GM19035 (cell line): ENCODE measurements at regions not wholly inside any gene's neighbourhood (a gene's known extent, or its start where the extent isn't known, plus 50 kb on each side); places are given as distances from the start of the nearest gene placed in this dataset.
"Not testable (repeated sequence)": the region's sequence is repeated elsewhere in the genome, so short reads cannot be mapped to it uniquely, and the experiment has no call there.

ENCODE experiments used
- ATAC-seq: cut with Tn5 transposase; IDR thresholded peaks from one replicate; pipeline ENCODE4 v1.9.1; 2021; ENCODE audit not compliant: unreplicated experiment

GRCh38 chr6:23826572-23826971 is 299.4 kb upstream of the NRSN1 start:
- no peak for ATAC-seq

DNA sequence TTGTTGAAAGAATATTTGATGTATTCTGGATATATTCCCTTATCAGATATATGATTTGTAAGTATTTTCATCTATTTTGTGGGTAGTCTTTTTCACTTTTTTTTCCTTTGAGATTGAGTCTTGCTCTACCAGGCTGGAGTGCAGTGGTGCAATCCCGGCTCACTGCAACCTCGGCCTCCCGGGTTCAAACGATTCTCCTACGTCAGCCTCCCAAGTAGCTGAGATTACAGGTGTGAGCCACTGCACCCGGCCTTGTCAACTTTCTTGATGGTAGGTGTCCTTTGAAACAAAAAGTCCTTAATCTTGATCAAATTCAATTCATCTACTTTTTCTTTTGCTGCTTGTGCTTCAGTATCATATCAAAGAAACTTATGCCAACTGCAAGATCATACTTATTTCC is 297.2 kb upstream of the NRSN1 start:
- ATAC-seq: no peak

GRCh38 chr6:23841116-23841515 is 284.9 kb upstream of the NRSN1 start:
- ATAC-seq: no peak

- no peak for ATAC-seq
These were observed 283.3 kb upstream of the NRSN1 start for GRCh38 chr6:23842760-23843159.

DNA sequence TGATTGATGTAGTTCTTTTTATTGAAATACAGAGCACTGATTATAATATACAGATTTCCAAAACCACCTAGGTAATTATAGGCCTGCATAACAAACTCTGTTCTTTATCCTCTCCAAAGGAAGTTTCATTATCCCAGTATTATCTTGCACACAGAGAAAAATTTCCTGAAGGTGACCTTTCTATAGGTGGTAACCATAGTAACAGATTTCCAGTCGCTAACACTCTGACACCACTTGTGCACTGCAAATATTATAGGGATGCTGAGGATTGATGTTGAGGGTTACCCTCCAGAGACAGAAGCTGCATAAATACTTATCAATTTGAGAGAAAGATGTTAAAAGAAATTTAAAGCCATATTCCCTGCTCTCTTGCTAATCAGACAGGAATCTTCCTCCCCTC is 274.5 kb upstream of the NRSN1 start:
- no peak for ATAC-seq

DNA sequence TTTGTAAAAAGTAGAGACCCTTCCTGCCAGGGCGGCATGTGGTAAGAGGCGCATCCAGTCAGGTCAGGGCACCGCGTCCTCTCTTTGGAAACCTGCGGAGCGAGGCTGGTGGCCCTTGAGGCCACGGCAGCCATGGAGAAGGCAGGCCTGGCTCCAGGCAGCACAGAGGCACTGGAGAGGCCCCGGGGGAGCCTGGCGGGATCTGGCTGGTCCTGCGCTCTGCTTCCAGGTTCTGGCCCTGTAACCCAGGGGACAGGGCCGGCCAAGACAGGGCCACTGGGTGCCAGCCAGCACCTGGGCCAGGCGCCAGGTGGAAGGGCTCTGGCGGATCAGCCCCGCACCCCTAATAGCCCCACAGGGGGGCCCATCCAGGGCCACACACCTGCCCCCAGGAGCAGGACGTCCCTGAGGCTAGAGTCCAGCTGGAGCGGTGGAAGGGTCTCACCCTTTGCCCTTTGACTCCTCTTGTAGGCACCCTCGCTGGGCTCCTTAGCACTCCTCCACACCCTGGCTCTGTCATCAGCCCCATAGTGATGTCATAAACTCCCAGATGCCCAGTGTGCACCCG is 272.4 kb upstream of the NRSN1 start:
- ATAC-seq: not testable (repeated sequence)

DNA sequence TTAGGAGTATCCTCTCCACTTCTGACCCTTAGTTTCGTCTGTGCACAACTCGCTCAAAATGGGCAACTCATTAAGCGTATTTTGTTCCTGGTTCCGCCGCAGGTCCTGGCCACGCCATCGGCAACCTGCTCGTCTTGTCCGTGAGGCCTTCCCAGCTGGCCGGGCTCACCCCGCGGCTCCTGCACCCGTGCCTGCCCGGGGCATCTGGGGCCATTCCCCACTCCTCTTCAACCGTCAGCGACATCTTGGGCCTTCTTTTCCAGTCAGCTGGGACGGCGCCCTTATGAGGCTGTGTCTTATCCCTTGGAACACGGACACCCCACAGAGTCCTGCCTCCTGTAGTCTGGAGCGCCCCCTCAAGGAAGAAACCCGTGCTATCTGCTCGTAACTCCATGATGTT is 271.9 kb upstream of the NRSN1 start:
- ATAC-seq: not testable (repeated sequence)

DNA sequence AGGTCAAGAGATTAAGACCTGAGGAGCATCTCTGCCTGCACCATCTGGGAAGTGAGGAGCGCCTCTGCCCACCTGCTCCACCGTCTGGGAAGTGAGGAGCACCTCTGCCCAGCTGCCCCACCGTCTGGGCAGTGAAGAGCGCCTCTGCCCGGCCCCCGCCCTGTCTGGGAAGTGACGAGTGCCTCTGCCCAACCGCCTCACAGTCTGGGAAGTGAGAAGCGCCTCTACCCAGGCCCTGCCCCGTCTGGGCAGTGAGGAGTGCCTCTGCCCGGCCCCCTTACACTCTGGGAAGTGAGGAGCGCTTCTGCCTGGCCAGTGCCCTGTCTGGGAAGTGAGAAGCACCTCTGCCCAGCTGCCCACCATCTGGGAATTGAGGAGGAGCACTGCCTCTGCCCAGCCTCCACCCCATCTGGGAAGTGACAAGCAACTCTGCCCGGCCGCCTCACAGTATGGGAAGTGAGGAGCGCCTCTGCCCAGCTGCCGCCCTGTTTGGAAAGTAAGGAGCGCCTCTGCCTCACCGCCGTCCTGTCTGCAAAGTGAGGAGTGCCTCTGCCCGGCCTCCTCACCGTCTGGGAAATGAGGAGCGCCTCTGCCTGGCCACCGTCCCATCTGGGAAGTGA is 270.4 kb upstream of the NRSN1 start:
- ATAC-seq: no peak

DNA sequence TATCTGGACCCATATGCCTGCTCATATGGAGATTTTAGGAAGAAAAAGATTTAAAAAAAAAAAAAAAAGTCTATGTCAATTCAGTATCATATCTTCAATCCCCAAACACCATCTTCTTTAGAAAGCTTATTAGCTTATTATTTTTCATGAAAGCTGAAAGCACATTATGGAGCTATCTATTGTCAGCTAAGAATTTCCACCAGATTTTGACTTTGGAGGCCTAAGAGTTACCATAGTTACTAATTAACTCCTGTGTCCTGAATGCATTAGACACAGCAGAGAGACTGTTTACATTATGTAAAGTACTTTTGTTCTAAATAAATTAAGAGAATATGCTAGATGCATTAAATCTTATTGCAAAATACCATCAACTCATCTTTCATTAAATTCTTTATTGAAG is 255.5 kb upstream of the NRSN1 start:
- no peak for ATAC-seq

DNA sequence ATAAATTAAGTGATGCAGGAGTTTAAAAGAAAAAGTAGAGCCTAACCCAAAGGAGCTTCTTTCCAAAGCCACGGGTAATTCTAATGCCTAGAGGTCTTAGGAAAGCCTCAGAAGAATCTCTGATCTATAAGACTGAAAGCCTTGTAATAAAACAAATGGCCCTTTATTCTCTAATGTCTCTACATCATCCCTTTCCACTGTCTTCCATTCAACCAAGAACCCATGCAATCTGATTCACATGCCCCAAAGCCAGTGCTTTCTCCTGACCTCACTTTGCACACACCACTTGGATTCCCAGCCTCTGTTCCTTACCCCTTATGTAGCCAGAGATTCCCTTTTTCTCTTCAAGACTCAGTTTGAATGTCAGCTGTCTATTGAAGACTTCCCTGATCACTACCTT is 252.9 kb upstream of the NRSN1 start:
- no peak for ATAC-seq

- no peak for ATAC-seq
These were observed 251.0 kb upstream of the NRSN1 start for GRCh38 chr6:23875006-23875405.

- ATAC-seq: no peak
These were observed 246.2 kb upstream of the NRSN1 start for GRCh38 chr6:23879816-23880215.

- ATAC-seq: no peak
These were observed 235.3 kb upstream of the NRSN1 start for GRCh38 chr6:23890543-23891227.

- no peak for ATAC-seq
These were observed 220.7 kb upstream of the NRSN1 start for GRCh38 chr6:23905133-23905815.

- ATAC-seq: no peak
These were observed 215.6 kb upstream of the NRSN1 start for GRCh38 chr6:23910420-23910819.

DNA sequence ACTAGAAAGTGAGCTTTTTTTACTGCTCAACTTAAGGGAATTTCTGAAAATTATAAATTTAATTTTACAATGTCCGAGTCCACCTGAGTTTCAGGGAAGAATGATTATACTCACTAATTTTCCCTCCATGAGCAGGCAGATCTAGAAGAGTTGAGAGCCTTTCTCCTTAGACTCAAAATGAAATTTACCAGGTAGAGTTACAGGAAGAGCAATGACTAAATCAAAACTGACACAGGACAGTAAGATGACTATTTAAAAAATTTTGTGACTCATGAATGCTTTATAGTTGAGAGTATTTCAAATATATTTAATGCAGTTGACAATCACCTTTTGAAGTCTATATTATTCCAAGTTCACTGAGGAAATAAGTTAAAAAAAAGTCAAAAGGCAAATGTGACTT is 198.1 kb upstream of the NRSN1 start:
- no peak for ATAC-seq

- no peak for ATAC-seq
These were observed 196.8 kb upstream of the NRSN1 start for GRCh38 chr6:23929201-23929600.

- no peak for ATAC-seq
These were observed 185.5 kb upstream of the NRSN1 start for GRCh38 chr6:23940466-23940865.

DNA sequence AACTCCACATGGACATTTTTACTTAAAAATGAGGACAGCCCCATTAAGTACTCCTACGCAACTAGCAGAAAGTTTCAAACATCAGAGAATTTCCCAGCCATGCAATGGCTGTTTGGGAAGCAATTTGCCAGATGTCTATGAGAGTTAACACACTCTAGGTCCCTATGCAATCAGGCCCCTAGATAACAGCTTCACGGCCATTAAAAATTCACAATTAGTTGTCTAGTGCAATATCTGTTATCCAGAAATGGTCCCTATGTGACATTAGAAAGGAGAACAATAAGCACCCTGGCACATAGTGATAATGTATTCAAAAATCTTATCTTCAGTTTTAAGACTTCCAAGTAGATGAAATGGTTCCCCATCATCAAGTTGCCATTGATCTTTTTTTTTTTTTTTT is 174.3 kb upstream of the NRSN1 start:
- ATAC-seq: no peak

GRCh38 chr6:23952245-23952644 is 173.8 kb upstream of the NRSN1 start:
- ATAC-seq: no peak

- ATAC-seq: no peak
These were observed 172.0 kb upstream of the NRSN1 start for GRCh38 chr6:23953976-23954375.

- ATAC-seq: no peak
These were observed 169.0 kb upstream of the NRSN1 start for GRCh38 chr6:23957017-23957416.
